Naive thymus-derived CD8-positive, alpha-beta T cell (primary cell): ENCODE measurements at regions not wholly inside any gene's neighbourhood (a gene's known extent, or its start where the extent isn't known, plus 50 kb on each side); places are given as distances from the start of the nearest gene placed in this dataset.
"Not testable (repeated sequence)": the region's sequence is repeated elsewhere in the genome, so short reads cannot be mapped to it uniquely, and the experiment has no call there.

Experiments
- ATAC-seq, 2 donors: fragments of 150-1000 bp; cut with Tn5 transposase in 1 of 2; sonication (Bioruptor Pico), chemical (Tn5 transposase) in 1 of 2; 1 replicate in 1 of 2; 2 replicates in 1 of 2; pipeline ENCODE4 v1.10.0; 2021; ENCODE audit warnings: mild to moderate bottlenecking in 2 of 2, moderate library complexity in 2 of 2
- POLR2A ChIA-PET: fragments of 350-600 bp; sonication (Branson Sonifier 250); formaldehyde crosslinking; loops from one replicate; lab custom pipeline; 2021; ENCODE audit warnings: antibody characterized with exemption; lab: Charles Lee
- DNase-seq, 10 donors: peaks; one replicate each; pipeline versions ENCODE4 v3.0.0 to v3.0.0-alpha.2; 2020 to 2022
- H3K27ac Mint-ChIP-seq, 10 donors: one replicate each; pipeline ENCODE4 v1.8.0; 2020 to 2022; ENCODE audit warnings: mild to moderate bottlenecking in 10 of 10, mixed read lengths in 10 of 10, moderate library complexity in 4 of 10, inconsistent platforms in 1 of 10
- H3K27me3 Mint-ChIP-seq, 5 donors: one replicate each; pipeline ENCODE4 v1.8.0; 2021 to 2022; ENCODE audit warnings: mixed read lengths in 5 of 5
- H3K36me3 Mint-ChIP-seq, 3 donors: one replicate each; pipeline ENCODE4 v1.8.0; 2020 to 2022; ENCODE audit warnings: mixed read lengths in 3 of 3, mild to moderate bottlenecking in 2 of 3, inconsistent platforms in 1 of 3
- H3K4me1 Mint-ChIP-seq, 4 donors: one replicate each; pipeline ENCODE4 v1.8.0; 2021 to 2022; ENCODE audit warnings: mixed read lengths in 4 of 4
- H3K4me3 Mint-ChIP-seq, 10 donors: one replicate each; pipeline ENCODE4 v1.8.0; 2020 to 2022; ENCODE audit warnings: mild to moderate bottlenecking in 10 of 10, mixed read lengths in 10 of 10, moderate library complexity in 6 of 10, inconsistent platforms in 1 of 10
- H3K9me3 Mint-ChIP-seq, 9 donors: one replicate each; pipeline ENCODE4 v1.8.0; 2020 to 2022; ENCODE audit warnings: mixed read lengths in 9 of 9, mild to moderate bottlenecking in 3 of 9, inconsistent platforms in 1 of 9, moderate library complexity in 1 of 9

- H3K27ac Mint-ChIP-seq, H3K4me3 Mint-ChIP-seq, POLR2A ChIA-PET, DNase-seq, ATAC-seq, H3K4me1 Mint-ChIP-seq, H3K27me3 Mint-ChIP-seq: not testable (repeated sequence)
- H3K9me3 Mint-ChIP-seq = peaks cover 12 to 76% (median 38%) of the 10 kb centered on the region in 9 donors
- H3K36me3 Mint-ChIP-seq = peaks cover 0 to 41% (median 22%) of the 10 kb centered on the region in 3 donors
These were observed 448.0 kb downstream of the TMEM232 start for GRCh38 chr5:110278449-110278848.

- H3K27me3 Mint-ChIP-seq, DNase-seq: not testable (repeated sequence)
These were observed 442.4 kb downstream of the TMEM232 start for GRCh38 chr5:110284121-110284520.

GRCh38 chr5:110288766-110289511 lies 437.5 kb downstream of the TMEM232 start:
- ATAC-seq = no peak
- H3K27me3 Mint-ChIP-seq = peaks cover 0 to 3% (median 0%) of the 10 kb centered on the region in 5 donors
- no peaks in the 10 kb centered on the region for H3K4me1 Mint-ChIP-seq
- no peak overlapping the region for H3K4me3 Mint-ChIP-seq
- no peak overlapping the region for H3K27ac Mint-ChIP-seq
- no peak for DNase-seq
- peaks cover 0 to 16% (median 11%) of the 10 kb centered on the region in 9 donors for H3K9me3 Mint-ChIP-seq
- POLR2A ChIA-PET = no interaction called here
- H3K36me3 Mint-ChIP-seq = peaks cover 0 to 18% (median 16%) of the 10 kb centered on the region in 3 donors

More at GRCh38 chr5:110284121-110284520, 442.4 kb downstream of the TMEM232 start:
- POLR2A ChIA-PET, H3K27ac Mint-ChIP-seq, H3K4me1 Mint-ChIP-seq, ATAC-seq, H3K4me3 Mint-ChIP-seq: not testable (repeated sequence)
- Mint-ChIP-seq H3K9me3 (peaks cover 12 to 64% (median 34%) of the 10 kb centered on the region in 9 donors), H3K36me3 (peaks cover 0 to 32% (median 30%) of the 10 kb centered on the region in 3 donors)

- H3K36me3 Mint-ChIP-seq = peaks cover 0 to 18% (median 15%) of the 10 kb centered on the region in 3 donors
- peaks cover 0 to 13% (median 7%) of the 10 kb centered on the region in 9 donors for H3K9me3 Mint-ChIP-seq
- ATAC-seq = no peak
- H3K27ac Mint-ChIP-seq = no peak overlapping the region
- H3K4me1 Mint-ChIP-seq = no peaks in the 10 kb centered on the region
- peaks cover 0 to 3% (median 0%) of the 10 kb centered on the region in 5 donors for H3K27me3 Mint-ChIP-seq
- POLR2A ChIA-PET = no interaction called here
- H3K4me3 Mint-ChIP-seq = no peak overlapping the region
- no peak for DNase-seq
These were observed 437.0 kb downstream of the TMEM232 start for GRCh38 chr5:110289512-110289810.

GRCh38 chr5:110290542-110290941 lies 435.9 kb downstream of the TMEM232 start:
- ATAC-seq (no peak), DNase-seq (no peak)
- Mint-ChIP-seq H3K4me1 (no peaks in the 10 kb centered on the region), H3K36me3 (peaks cover 0 to 9% (median 9%) of the 10 kb centered on the region in 3 donors), H3K27ac (no peak overlapping the region), H3K9me3 (peaks cover 0 to 11% (median 2%) of the 10 kb centered on the region in 9 donors), H3K27me3 (no peaks in the 10 kb centered on the region), H3K4me3 (no peak overlapping the region)
- POLR2A ChIA-PET = no interaction called here

GRCh38 chr5:110294281-110294680 lies 432.2 kb downstream of the TMEM232 start:
- Mint-ChIP-seq H3K27ac (no peak overlapping the region), H3K36me3 (peaks cover 0 to 9% (median 6%) of the 10 kb centered on the region in 3 donors), H3K9me3 (peaks cover 0 to 11% (median 0%) of the 10 kb centered on the region in 9 donors), H3K4me1 (no peaks in the 10 kb centered on the region), H3K27me3 (peaks cover 0 to 2% (median 0%) of the 10 kb centered on the region in 5 donors), H3K4me3 (no peak overlapping the region)
- DNase-seq (no peak), ATAC-seq (no peak)
- POLR2A ChIA-PET = no interaction called here

- no peak overlapping the region for H3K27ac Mint-ChIP-seq
- H3K4me1 Mint-ChIP-seq = no peaks in the 10 kb centered on the region
- H3K36me3 Mint-ChIP-seq = peaks cover 0 to 10% (median 7%) of the 10 kb centered on the region in 3 donors
- H3K27me3 Mint-ChIP-seq = peaks cover 0 to 2% (median 0%) of the 10 kb centered on the region in 5 donors
- H3K4me3 Mint-ChIP-seq = no peak overlapping the region
- POLR2A ChIA-PET = no interaction called here
- peaks cover 3 to 14% (median 6%) of the 10 kb centered on the region in 9 donors for H3K9me3 Mint-ChIP-seq
- DNase-seq (no peak), ATAC-seq (no peak)
These were observed 429.3 kb downstream of the TMEM232 start for GRCh38 chr5:110297152-110297670.

- Mint-ChIP-seq H3K4me3 (no peak overlapping the region), H3K36me3 (peaks cover 0 to 29% (median 7%) of the 10 kb centered on the region in 3 donors), H3K27ac (no peak overlapping the region), H3K4me1 (no peaks in the 10 kb centered on the region), H3K9me3 (peaks cover 5 to 61% (median 24%) of the 10 kb centered on the region in 9 donors), H3K27me3 (no peaks in the 10 kb centered on the region)
- POLR2A ChIA-PET = no interaction called here
- no peak for DNase-seq
- ATAC-seq = no peak
These were observed 422.3 kb downstream of the TMEM232 start for GRCh38 chr5:110304176-110304575.

GRCh38 chr5:110306650-110307049 lies 419.8 kb downstream of the TMEM232 start:
- Mint-ChIP-seq H3K9me3 (peaks cover 11 to 68% (median 26%) of the 10 kb centered on the region in 9 donors), H3K4me3 (no peak overlapping the region), H3K27me3 (peaks cover 0 to 2% (median 0%) of the 10 kb centered on the region in 5 donors), H3K4me1 (no peaks in the 10 kb centered on the region), H3K27ac (peak overlapping the region in 1 of 10 donors; percentile 87), H3K36me3 (peaks cover 0 to 35% (median 16%) of the 10 kb centered on the region in 3 donors)
- DNase-seq (no peak), ATAC-seq (no peak)
- POLR2A ChIA-PET = no interaction called here

GRCh38 chr5:110309222-110309621 lies 417.2 kb downstream of the TMEM232 start:
- DNase-seq = no peak
- Mint-ChIP-seq H3K4me3 (no peak overlapping the region), H3K36me3 (peaks cover 0 to 26% (median 13%) of the 10 kb centered on the region in 3 donors), H3K27me3 (peaks cover 0 to 2% (median 0%) of the 10 kb centered on the region in 5 donors), H3K9me3 (peaks cover 6 to 42% (median 20%) of the 10 kb centered on the region in 9 donors), H3K27ac (no peak overlapping the region), H3K4me1 (no peaks in the 10 kb centered on the region)
- POLR2A ChIA-PET = no interaction called here
- no peak for ATAC-seq

- POLR2A ChIA-PET, H3K36me3 Mint-ChIP-seq, H3K27ac Mint-ChIP-seq, H3K9me3 Mint-ChIP-seq, H3K27me3 Mint-ChIP-seq, H3K4me1 Mint-ChIP-seq, ATAC-seq, DNase-seq, H3K4me3 Mint-ChIP-seq: not testable (repeated sequence)
These were observed 409.9 kb downstream of the TMEM232 start for GRCh38 chr5:110316566-110316965.

GRCh38 chr5:110321117-110321516 lies 405.4 kb downstream of the TMEM232 start:
- Mint-ChIP-seq H3K36me3 (no peaks in the 10 kb centered on the region), H3K4me1 (no peaks in the 10 kb centered on the region), H3K27ac (no peak overlapping the region), H3K27me3 (no peaks in the 10 kb centered on the region), H3K4me3 (no peak overlapping the region), H3K9me3 (peaks cover 0 to 4% (median 0%) of the 10 kb centered on the region in 9 donors)
- DNase-seq (no peak), ATAC-seq (no peak)
- POLR2A ChIA-PET = no interaction called here

- Mint-ChIP-seq H3K27me3 (no peaks in the 10 kb centered on the region), H3K36me3 (no peaks in the 10 kb centered on the region), H3K4me3 (no peak overlapping the region), H3K9me3 (no peaks in the 10 kb centered on the region), H3K4me1 (no peaks in the 10 kb centered on the region), H3K27ac (no peak overlapping the region)
- DNase-seq = no peak
- no peak for ATAC-seq
- POLR2A ChIA-PET = no interaction called here
These were observed 403.1 kb downstream of the TMEM232 start for GRCh38 chr5:110323357-110323756.
